ENCODE measurements at regions not wholly inside any gene's neighbourhood (a gene's known extent, or its start where the extent isn't known, plus 50 kb on each side); places are given as distances from the start of the nearest gene placed in this dataset.
"Not testable (repeated sequence)": the region's sequence is repeated elsewhere in the genome, so short reads cannot be mapped to it uniquely, and the experiment has no call there.

DNA sequence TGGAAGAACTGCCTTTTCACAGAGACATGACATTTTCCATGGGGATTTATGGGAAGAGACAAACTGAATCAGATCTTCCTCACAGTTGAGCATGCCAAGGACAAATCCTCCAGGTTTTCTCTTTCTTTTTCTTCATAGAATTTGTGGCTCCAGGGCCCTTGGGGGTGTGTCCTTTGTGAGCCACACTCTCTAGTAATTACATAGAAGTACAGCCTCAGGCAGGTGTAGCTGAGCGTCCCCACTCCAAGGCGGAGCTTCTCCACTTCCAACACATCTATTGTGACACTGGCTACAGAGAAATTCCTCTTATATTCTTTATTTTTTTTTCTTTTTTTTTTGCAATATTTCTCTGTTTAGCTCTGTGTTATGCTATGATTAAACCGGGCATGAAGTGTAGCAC, 420.5 kb upstream of the CD180 start:
- no peak for FAIRE-seq

- no peak for FAIRE-seq
Observed at GRCh38 chr5:67612961-67613360, 416.4 kb upstream of the CD180 start.

DNA sequence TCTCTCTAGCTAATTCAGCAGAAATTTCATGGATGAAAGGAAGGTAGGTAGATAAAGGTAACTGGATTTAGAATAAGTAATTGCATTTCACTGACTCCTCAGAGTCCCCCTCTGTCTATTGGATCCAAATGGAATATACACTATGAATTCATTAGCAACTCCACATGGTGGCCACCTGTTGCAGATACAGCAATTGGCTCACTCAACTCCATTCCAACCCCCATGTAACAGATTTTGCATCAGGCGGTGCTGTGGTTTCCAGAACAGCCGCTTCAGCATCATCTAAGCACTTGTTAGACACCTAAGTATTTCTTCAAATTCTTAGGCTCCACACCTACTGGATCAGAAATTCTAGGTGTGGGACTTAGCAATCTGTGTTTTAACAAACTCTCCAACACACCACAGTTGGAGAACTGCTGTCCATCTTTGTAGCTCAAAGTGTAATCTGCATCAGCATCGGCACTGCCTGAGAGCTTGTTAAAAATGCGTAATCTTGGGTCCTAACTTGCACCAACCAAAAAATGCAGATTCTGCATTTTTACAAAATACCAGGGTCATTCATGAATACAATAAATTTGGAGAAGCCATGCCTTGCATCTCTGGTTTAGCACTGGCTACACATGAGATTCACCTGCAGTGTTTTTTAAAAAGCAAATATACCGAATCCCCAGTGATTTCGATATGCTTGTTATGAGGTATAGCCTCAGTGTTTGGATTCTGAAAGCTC, 413.8 kb upstream of the CD180 start:
- no peak for FAIRE-seq

DNA sequence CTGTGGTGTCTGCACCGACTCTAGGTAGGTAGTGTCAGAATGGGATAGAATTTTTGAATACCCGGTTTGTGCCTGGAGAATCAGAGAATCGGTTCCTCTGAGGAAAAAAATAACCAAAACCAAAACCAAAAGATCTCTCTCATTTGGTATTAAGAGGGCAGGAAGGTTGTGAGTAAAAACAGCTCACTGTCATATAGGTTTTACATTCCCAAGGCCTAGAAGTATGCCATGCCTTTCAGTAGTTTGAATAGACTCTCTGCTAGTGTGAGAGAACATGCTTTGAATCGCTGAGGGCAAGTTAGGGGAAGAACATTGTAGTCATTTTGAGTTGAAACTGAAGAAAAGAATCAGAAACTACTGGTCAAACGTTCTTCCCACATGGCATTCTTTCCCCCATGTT, 411.4 kb upstream of the CD180 start:
- FAIRE-seq = no peak

- FAIRE-seq = no peak
Observed at GRCh38 chr5:67606586-67606947, 410.0 kb upstream of the CD180 start.

DNA sequence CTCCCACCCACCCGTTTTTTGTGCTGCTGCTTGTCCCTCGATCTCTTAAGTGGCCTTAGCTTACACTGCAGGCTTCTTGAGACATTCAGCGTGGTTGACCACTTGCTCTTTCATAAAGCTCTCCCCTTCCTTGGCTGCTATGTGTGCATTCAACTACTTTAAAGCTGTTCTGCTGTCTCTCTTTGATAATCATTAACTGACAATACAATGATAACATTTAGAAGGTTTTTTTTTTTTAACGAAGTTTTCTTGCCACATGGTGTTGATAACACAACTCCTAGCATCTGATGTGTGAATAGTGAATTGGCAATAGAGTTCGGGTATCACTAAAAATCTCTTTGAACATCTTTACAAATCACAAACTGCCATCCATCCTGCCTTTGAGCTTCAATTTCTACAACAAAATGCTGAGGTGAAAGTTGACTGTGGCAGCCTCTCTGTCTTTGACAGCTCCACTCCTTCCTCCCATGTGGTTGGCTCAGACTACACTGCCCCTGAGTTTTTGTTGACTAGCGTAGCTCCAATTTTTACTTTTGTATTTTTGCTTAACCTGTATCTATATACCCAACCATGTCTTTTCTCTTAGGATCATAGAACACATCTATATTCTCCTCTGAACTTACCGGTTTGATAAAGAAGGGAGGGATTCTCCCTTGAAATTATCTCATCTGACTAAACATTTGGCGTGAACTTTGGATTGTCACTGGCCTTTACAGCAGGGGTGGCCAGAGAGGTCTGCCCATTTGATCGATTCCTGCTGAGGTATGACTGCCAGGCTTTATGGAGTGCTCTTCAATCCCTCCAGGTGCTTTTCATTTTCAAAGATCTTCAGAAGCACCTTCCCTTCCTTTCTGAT, 409.4 kb upstream of the CD180 start:
- no peak for FAIRE-seq

GRCh38 chr5:67591491-67591890, 394.9 kb upstream of the CD180 start:
- FAIRE-seq = no peak

GRCh38 chr5:67588389-67588788, 391.8 kb upstream of the CD180 start:
- FAIRE-seq = no peak

- FAIRE-seq = no peak
Observed at GRCh38 chr5:67581203-67581602, 384.6 kb upstream of the CD180 start.

- FAIRE-seq = no peak
Observed at GRCh38 chr5:67578011-67578410, 381.4 kb upstream of the CD180 start.

DNA sequence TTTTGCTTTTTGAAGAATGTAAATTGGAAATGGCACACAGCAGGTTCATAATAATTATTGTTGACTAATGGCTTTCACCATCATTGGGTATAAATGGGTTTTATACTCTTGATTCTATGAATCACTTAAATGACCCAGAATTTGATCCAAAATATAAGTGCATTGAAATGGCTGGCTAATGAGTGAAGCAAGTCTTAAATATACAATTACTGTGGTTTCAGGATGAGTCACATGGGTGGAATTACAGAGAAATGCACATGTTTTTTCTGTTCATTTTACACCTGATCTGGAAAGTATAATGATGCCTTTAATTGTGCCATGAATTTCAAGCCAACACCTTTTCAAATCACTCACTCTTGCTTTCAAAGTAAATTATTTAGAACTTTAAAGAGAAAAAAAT, 380.8 kb upstream of the CD180 start:
- no peak for FAIRE-seq

- no peak for FAIRE-seq
Observed at GRCh38 chr5:67576112-67576511, 379.5 kb upstream of the CD180 start.

DNA sequence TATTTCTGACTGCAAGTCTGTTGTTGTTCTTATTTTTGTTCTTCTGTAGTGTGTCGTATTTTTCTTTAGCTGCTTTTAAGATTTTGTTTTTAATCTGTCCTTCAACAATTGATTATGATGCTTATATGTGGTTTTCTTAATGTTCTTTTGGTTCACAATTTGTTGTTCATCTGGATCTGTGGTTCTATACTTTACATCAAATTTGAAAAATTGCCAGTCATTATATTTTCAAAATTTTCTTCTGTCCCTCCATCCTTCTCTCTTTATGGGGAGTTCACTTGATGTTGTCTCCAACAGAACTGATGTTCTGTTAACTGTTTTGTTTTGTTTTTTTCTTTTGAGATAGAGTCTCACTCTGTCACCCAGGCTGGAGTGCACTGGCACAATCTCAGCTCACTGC, 378.5 kb upstream of the CD180 start:
- FAIRE-seq = no peak

- FAIRE-seq = no peak
Observed at GRCh38 chr5:67561151-67561932, 364.7 kb upstream of the CD180 start.

DNA sequence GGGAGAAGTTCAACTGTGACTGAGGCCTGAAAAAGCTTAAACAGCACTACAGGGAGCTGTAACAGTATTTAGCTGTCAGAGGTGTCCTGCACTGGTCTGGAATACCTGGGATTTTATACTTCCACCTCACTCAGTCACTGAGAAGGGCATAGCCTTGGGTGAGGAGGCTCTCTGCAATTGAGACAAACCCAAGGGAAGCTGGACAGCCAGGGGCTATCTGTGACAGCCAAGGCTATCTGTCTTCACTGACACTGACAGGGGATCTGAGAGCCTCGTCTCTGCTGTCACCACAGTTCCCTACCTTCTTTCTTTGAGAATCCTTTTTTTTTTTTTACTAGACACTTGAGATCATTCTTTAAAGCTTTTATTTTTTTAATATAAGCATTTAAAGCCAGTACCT, 356.2 kb upstream of the CD180 start:
- FAIRE-seq = no peak

DNA sequence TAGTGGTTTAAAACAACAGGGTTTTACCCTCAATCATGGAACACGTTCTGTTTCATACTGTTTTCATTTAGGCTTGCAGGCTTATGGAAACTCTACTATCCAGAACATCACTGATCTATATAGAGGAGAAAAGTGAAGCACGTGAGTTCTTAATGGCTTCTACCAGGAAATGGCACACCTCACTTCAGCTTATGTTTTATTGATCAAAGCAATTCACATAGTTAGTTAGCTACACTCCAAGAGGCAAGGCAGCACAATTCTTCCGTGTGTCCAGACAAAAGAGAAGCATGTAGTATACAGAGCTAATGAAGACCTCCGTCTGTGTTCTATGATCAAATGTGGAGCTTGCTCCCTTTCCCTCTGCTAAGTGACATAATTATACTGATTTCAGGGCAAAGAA, 353.3 kb upstream of the CD180 start:
- FAIRE-seq = no peak

GRCh38 chr5:67549296-67549618, 352.7 kb upstream of the CD180 start:
- FAIRE-seq = no peak

GRCh38 chr5:67548520-67549295, 352.1 kb upstream of the CD180 start:
- no peak for FAIRE-seq

DNA sequence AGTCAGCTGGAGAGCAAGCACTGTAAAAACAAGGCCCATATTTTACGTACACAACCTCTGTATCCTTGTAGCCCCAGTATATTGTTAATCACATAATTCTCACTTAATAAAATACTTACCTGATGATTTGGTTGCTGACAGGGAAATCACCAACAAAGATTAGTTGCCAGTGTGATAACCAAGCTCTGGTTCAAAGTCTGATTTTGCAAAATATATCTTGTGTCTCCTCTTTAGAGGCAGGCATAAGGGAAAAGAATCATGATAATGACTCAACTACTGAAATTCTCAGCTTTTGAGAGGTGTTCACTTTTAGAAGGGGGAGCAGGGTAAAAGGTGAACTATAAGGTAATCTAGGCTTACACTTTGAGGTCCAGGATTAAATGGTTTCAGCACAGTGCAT, 351.1 kb upstream of the CD180 start:
- no peak for FAIRE-seq

DNA sequence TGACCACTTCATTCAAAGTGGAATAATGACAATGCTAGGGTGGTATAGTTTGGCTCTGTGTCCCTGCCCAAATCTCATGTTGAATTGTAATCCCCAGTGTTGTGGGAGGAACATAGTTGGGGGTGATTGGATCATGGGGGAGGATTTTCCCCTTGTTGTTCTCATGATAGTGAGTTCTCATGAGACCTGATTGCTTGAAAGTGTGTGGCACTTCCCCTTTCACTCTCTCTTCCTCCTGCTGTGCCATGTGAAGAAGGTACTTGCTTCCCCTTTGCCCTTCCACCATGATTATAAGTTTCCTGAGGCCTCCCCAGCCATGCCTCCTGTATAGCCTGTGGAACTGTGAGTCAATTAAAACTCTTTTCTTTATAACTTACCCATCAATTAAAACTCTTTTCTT, 348.3 kb upstream of the CD180 start:
- not testable (repeated sequence) for FAIRE-seq

DNA sequence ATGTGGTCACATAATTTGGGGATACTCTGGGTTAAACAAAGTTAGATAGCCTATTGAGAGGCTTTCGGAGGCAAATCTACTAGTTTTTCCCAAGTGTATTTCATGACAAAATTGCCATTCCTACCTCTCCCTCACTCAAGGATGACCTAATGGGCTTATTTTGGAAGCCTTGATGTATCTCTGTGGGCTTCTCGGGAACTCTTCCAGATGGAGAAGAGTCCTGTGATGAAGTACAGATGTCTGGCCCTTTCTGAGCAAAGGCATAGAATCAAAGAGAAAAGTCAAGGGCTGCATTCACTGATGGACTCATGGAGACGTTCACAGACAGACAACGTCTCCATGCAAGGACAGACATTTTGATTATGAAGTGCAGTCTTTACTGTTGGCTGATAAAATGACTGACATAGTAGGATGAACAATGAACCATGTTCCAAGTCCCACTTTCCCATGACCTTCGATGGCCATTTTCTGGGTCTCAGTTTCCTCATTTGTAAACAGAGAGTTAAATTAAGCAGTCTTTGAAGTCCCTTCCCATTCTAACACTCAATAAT, 347.2 kb upstream of the CD180 start:
- FAIRE-seq = no peak

DNA sequence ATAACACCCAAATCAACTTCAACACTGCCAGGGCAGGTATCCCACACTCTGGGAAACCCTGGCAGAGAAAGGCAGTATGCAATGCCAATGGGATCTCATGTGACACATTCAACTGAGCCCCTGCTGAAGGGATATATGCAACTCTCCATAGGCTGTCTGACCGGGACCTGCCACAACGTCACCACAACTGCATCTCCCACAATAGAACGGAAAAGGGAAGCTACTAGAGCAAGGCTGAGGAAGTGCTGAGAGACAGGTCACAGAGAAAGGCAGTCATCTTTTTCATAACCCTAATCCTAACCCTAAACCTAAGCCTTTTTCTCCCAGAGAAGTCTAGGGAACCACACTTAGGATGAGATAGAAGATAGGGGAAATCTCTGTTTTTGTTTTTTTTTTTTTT, 345.9 kb upstream of the CD180 start:
- no peak for FAIRE-seq

GRCh38 chr5:67541875-67542274, 345.3 kb upstream of the CD180 start:
- FAIRE-seq = no peak
